ENCODE measurements at regions not wholly inside any gene's neighbourhood (a gene's known extent, or its start where the extent isn't known, plus 50 kb on each side); places are given as distances from the start of the nearest gene placed in this dataset.
"Not testable (repeated sequence)": the region's sequence is repeated elsewhere in the genome, so short reads cannot be mapped to it uniquely, and the experiment has no call there.

- H3K27me3 ChIP-seq (ENCODE audit: insufficient read depth, low read length); ATAC-seq; H3K4me3 ChIP-seq (replicated peaks in 1 of 2; ENCODE audit: low read depth in 1 of 2, low read length in 2 of 2); RAD21 ChIA-PET (ENCODE audit: low non-redundant PET in 1 of 2, low total read pairs in 2 of 2, uncharacterized antibody in 2 of 2, unreplicated experiment in 2 of 2); H3K9me2 ChIP-seq (ENCODE audit: insufficient read depth); H2AFZ ChIP-seq (ENCODE audit: low read depth, low read length, poor library complexity, severe bottlenecking); intact Hi-C loops (cut with micrococcal nuclease); H3K79me2 ChIP-seq (ENCODE audit: insufficient read depth, low read length); H3K9me3 ChIP-seq (ENCODE audit: control insufficient read depth in 1 of 2, insufficient read depth in 1 of 2, low read depth in 1 of 2, low read length in 2 of 2); H3K4me1 ChIP-seq (ENCODE audit: control insufficient read depth in 1 of 2, insufficient read depth in 2 of 2, low read length in 2 of 2); H3K27ac ChIP-seq (ENCODE audit: low read depth, low read length); H3K36me3 ChIP-seq (ENCODE audit: control insufficient read depth in 1 of 2, insufficient read depth in 2 of 2, low read length in 2 of 2); CTCF ChIA-PET; H4K20me1 ChIP-seq (ENCODE audit: insufficient read depth); POLR2A ChIA-PET; DNase-seq (ENCODE audit: low read depth, low spot score); BruUV-seq (replicated peaks); H3K9ac ChIP-seq (ENCODE audit: low read length); H3K4me2 ChIP-seq (ENCODE audit: low read length): not testable (repeated sequence)
These were observed 506.6 kb downstream of the RPIA start for GRCh38 chr2:89198026-89198425.

GRCh38 chr2:89199453-89200246, 508.2 kb downstream of the RPIA start:
- intact Hi-C loops (cut with micrococcal nuclease); H3K27me3 ChIP-seq (ENCODE audit: insufficient read depth, low read length); H3K9me2 ChIP-seq (ENCODE audit: insufficient read depth); ATAC-seq; CTCF ChIA-PET; H3K4me3 ChIP-seq (replicated peaks in 1 of 2; ENCODE audit: low read depth in 1 of 2, low read length in 2 of 2); H3K79me2 ChIP-seq (ENCODE audit: insufficient read depth, low read length); H2AFZ ChIP-seq (ENCODE audit: low read depth, low read length, poor library complexity, severe bottlenecking); H3K9ac ChIP-seq (ENCODE audit: low read length); RAD21 ChIA-PET (ENCODE audit: low non-redundant PET in 1 of 2, low total read pairs in 2 of 2, uncharacterized antibody in 2 of 2, unreplicated experiment in 2 of 2); H3K36me3 ChIP-seq (ENCODE audit: control insufficient read depth in 1 of 2, insufficient read depth in 2 of 2, low read length in 2 of 2); H3K4me2 ChIP-seq (ENCODE audit: low read length); H4K20me1 ChIP-seq (ENCODE audit: insufficient read depth); H3K27ac ChIP-seq (ENCODE audit: low read depth, low read length); DNase-seq (ENCODE audit: low read depth, low spot score); H3K9me3 ChIP-seq (ENCODE audit: control insufficient read depth in 1 of 2, insufficient read depth in 1 of 2, low read depth in 1 of 2, low read length in 2 of 2); BruUV-seq (replicated peaks); H3K4me1 ChIP-seq (ENCODE audit: control insufficient read depth in 1 of 2, insufficient read depth in 2 of 2, low read length in 2 of 2); POLR2A ChIA-PET: not testable (repeated sequence)

DNA sequence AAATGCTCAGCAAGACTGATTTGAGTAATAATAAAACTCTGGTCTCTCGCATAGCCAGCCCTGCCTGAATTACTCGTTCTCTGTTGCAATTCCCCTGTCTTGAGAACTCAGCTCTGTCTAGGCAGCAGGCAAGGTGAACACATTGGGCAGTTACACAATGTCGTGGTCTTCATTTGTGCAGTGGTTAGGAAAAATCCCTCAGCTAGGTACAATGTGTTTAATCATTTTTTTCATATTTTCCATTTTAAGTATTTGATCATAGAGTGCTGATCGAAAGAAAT, 508.7 kb downstream of the RPIA start:
- POLR2A ChIA-PET; H3K27me3 ChIP-seq (ENCODE audit: insufficient read depth, low read length); H3K4me2 ChIP-seq (ENCODE audit: low read length); H4K20me1 ChIP-seq (ENCODE audit: insufficient read depth); H3K9ac ChIP-seq (ENCODE audit: low read length); H3K4me3 ChIP-seq (replicated peaks in 1 of 2; ENCODE audit: low read depth in 1 of 2, low read length in 2 of 2); H3K9me3 ChIP-seq (ENCODE audit: control insufficient read depth in 1 of 2, insufficient read depth in 1 of 2, low read depth in 1 of 2, low read length in 2 of 2); H3K9me2 ChIP-seq (ENCODE audit: insufficient read depth); BruUV-seq (replicated peaks); H3K36me3 ChIP-seq (ENCODE audit: control insufficient read depth in 1 of 2, insufficient read depth in 2 of 2, low read length in 2 of 2); CTCF ChIA-PET; intact Hi-C loops (cut with micrococcal nuclease); DNase-seq (ENCODE audit: low read depth, low spot score); H3K27ac ChIP-seq (ENCODE audit: low read depth, low read length); H2AFZ ChIP-seq (ENCODE audit: low read depth, low read length, poor library complexity, severe bottlenecking); ATAC-seq; RAD21 ChIA-PET (ENCODE audit: low non-redundant PET in 1 of 2, low total read pairs in 2 of 2, uncharacterized antibody in 2 of 2, unreplicated experiment in 2 of 2); H3K79me2 ChIP-seq (ENCODE audit: insufficient read depth, low read length); H3K4me1 ChIP-seq (ENCODE audit: control insufficient read depth in 1 of 2, insufficient read depth in 2 of 2, low read length in 2 of 2): not testable (repeated sequence)

DNA sequence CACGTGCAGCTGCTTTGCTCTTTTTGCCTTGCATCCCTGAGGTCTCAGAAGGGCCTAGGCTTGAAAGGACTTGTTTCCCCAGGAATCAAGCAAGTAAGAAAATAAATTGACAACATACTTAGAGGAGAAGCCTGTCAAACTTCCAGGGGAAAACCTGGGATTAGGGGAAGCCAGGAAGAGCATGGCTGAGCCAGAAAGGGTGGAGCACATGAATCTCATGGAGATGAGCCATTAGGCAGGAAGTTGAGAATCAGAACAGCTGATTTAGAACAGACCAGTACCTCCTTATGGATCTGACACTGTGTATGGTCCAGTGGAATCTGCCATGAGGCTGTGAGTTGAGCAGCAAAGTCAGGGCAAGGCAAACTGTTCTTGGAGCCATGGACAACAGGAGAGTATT, 511.0 kb downstream of the RPIA start:
- intact Hi-C loops (cut with micrococcal nuclease); H4K20me1 ChIP-seq (ENCODE audit: insufficient read depth); RAD21 ChIA-PET (ENCODE audit: low non-redundant PET in 1 of 2, low total read pairs in 2 of 2, uncharacterized antibody in 2 of 2, unreplicated experiment in 2 of 2); H3K9me2 ChIP-seq (ENCODE audit: insufficient read depth); H3K4me1 ChIP-seq (ENCODE audit: control insufficient read depth in 1 of 2, insufficient read depth in 2 of 2, low read length in 2 of 2); H2AFZ ChIP-seq (ENCODE audit: low read depth, low read length, poor library complexity, severe bottlenecking); H3K27me3 ChIP-seq (ENCODE audit: insufficient read depth, low read length); H3K79me2 ChIP-seq (ENCODE audit: insufficient read depth, low read length); H3K9me3 ChIP-seq (ENCODE audit: control insufficient read depth in 1 of 2, insufficient read depth in 1 of 2, low read depth in 1 of 2, low read length in 2 of 2); H3K36me3 ChIP-seq (ENCODE audit: control insufficient read depth in 1 of 2, insufficient read depth in 2 of 2, low read length in 2 of 2); CTCF ChIA-PET; H3K4me2 ChIP-seq (ENCODE audit: low read length); POLR2A ChIA-PET; DNase-seq (ENCODE audit: low read depth, low spot score); ATAC-seq; BruUV-seq (replicated peaks); H3K4me3 ChIP-seq (replicated peaks in 1 of 2; ENCODE audit: low read depth in 1 of 2, low read length in 2 of 2); H3K27ac ChIP-seq (ENCODE audit: low read depth, low read length); H3K9ac ChIP-seq (ENCODE audit: low read length): not testable (repeated sequence)

Measured in HCT116 (cell line).